IMR-90 (cell line): ENCODE measurements at regions not wholly inside any gene's neighbourhood (a gene's known extent, or its start where the extent isn't known, plus 50 kb on each side); places are given as distances from the start of the nearest gene placed in this dataset.

Experiments used
- ATAC-seq: fragments of 200-7000 bp; cut with Tn5 transposase; 2 replicates; pipeline ENCODE4 v1.9.1; 2020; ENCODE audit warnings: low read depth, mild to moderate bottlenecking, moderate library complexity
- BruUV-seq: library from RNA; stranded (reverse); fragments of 400-500 nt; replicated peaks from 2 replicates; lab custom pipeline; 2021; lab: Mats Ljungman, UMichigan
- CTCF ChIA-PET: fragments of 300-600 bp; formaldehyde crosslinking; extraction: SDS; loops from one replicate; lab custom pipeline; 2021; ENCODE audit warnings: antibody characterized with exemption; lab: Yijun Ruan, JAX
- POLR2A ChIA-PET: fragments of 300-600 bp; sonication (Branson Sonifier 250); formaldehyde crosslinking; loops from one replicate; lab custom pipeline; 2022; ENCODE audit warnings: antibody characterized with exemption; ENCODE audit not compliant: unreplicated experiment; lab: Charles Lee
- DNase-seq: peaks from one replicate; pipeline ENCODE4 v3.0.0; 2013
- H2AFZ ChIP-seq: replicated peaks from 2 replicates; pipeline ENCODE3; 2013; ENCODE audit warnings: low read length, mild to moderate bottlenecking; ENCODE audit not compliant: poor library complexity
- H2AK5ac ChIP-seq: 2 replicates; pipeline ENCODE4 v1.6.1; 2013; ENCODE audit warnings: low read depth, low read length, inconsistent platforms
- H2AK9ac ChIP-seq: replicated peaks from 2 replicates; pipeline ENCODE3; 2013; ENCODE audit warnings: mild to moderate bottlenecking, low read depth, low read length, moderate library complexity; ENCODE audit not compliant: poor library complexity
- H2BK120ac ChIP-seq: 2 replicates; pipeline ENCODE4 v1.6.1; 2013; ENCODE audit warnings: low read depth, low read length, inconsistent platforms
- H2BK15ac ChIP-seq: 3 replicates; pipeline ENCODE4 v1.6.1; 2013; ENCODE audit warnings: low read depth, low read length, inconsistent platforms
- H2BK20ac ChIP-seq: 2 replicates; pipeline ENCODE4 v1.6.1; 2013; ENCODE audit warnings: low read depth, mild to moderate bottlenecking, inconsistent platforms, low read length, moderate library complexity
- H2BK5ac ChIP-seq: 2 replicates; pipeline ENCODE4 v1.6.1; 2013; ENCODE audit warnings: mild to moderate bottlenecking, low read depth, low read length, inconsistent platforms; ENCODE audit not compliant: poor library complexity, severe bottlenecking
- H3K14ac ChIP-seq: replicated peaks from 2 replicates; pipeline ENCODE4 v1.6.1; 2013; ENCODE audit warnings: low read depth, low read length, inconsistent platforms
- H3K18ac ChIP-seq: 2 replicates; pipeline ENCODE4 v1.6.1; 2013; ENCODE audit warnings: low read depth, low read length, control low read depth
- H3K23ac ChIP-seq: 2 replicates; pipeline ENCODE4 v1.6.1; 2013; ENCODE audit warnings: low read depth, low read length, inconsistent platforms
- H3K27ac ChIP-seq: 2 replicates; pipeline ENCODE4 v1.5.1; 2013; ENCODE audit warnings: mild to moderate bottlenecking, control low read depth, low read length; ENCODE audit not compliant: insufficient read depth
- H3K27me3 ChIP-seq: 2 replicates; pipeline ENCODE4 v1.6.1; 2013; ENCODE audit warnings: low read length; ENCODE audit not compliant: control insufficient read depth, insufficient read depth
- H3K36me3 ChIP-seq: 2 replicates; pipeline ENCODE4 v1.6.1; 2013; ENCODE audit warnings: low read length, mixed read lengths; ENCODE audit not compliant: control insufficient read depth, insufficient read depth
- H3K4ac ChIP-seq: 2 replicates; pipeline ENCODE4 v1.6.1; 2013; ENCODE audit warnings: low read depth, low read length, inconsistent platforms
- H3K4me1 ChIP-seq: 2 replicates; pipeline ENCODE4 v1.6.1; 2013; ENCODE audit warnings: low read length, mixed read lengths; ENCODE audit not compliant: control insufficient read depth, insufficient read depth
- H3K4me2 ChIP-seq: 2 replicates; pipeline ENCODE4 v1.6.1; 2013; ENCODE audit warnings: low read depth, mild to moderate bottlenecking, control low read depth, low read length, moderate library complexity
- H3K4me3 ChIP-seq: 2 replicates; pipeline ENCODE4 v1.5.1; 2013; ENCODE audit warnings: low read depth, mild to moderate bottlenecking, control low read depth, low read length, moderate library complexity; ENCODE audit not compliant: insufficient read depth
- H3K56ac ChIP-seq: 2 replicates; pipeline ENCODE4 v1.6.1; 2013; ENCODE audit warnings: low read length, inconsistent platforms; ENCODE audit not compliant: insufficient read depth; ENCODE audit errors: extremely low read depth
- H3K79me1 ChIP-seq, 2 experiments: 2 replicates each; pipeline ENCODE4 v1.6.1; 2013; ENCODE audit warnings: low read length in 2 of 2, inconsistent platforms in 1 of 2, low read depth in 1 of 2
- H3K9ac ChIP-seq: 2 replicates; pipeline ENCODE4 v1.6.1; 2013; ENCODE audit warnings: low read depth, low read length, control low read depth
- H3K9me1 ChIP-seq: 2 replicates; pipeline ENCODE4 v1.6.1; 2013; ENCODE audit warnings: low read length, inconsistent platforms; ENCODE audit not compliant: insufficient read depth
- H3K9me3 ChIP-seq: 2 replicates; pipeline ENCODE4 v1.6.1; 2013; ENCODE audit warnings: low read length; ENCODE audit not compliant: control insufficient read depth, insufficient read depth
- H4K20me1 ChIP-seq: 2 replicates; pipeline ENCODE4 v1.6.1; 2013; ENCODE audit warnings: low read length, inconsistent platforms; ENCODE audit not compliant: insufficient read depth
- H4K5ac ChIP-seq: 2 replicates; pipeline ENCODE4 v1.6.1; 2013; ENCODE audit warnings: mild to moderate bottlenecking, low read depth, low read length, control low read depth
- H4K8ac ChIP-seq, 2 experiments: 2 replicates each; pipeline ENCODE4 v1.6.1; 2013; ENCODE audit warnings: low read depth in 2 of 2, low read length in 2 of 2, control low read depth in 1 of 2, inconsistent platforms in 1 of 2
- H4K91ac ChIP-seq: 2 replicates; pipeline ENCODE4 v1.6.1; 2013; ENCODE audit warnings: low read depth, low read length, inconsistent platforms; ENCODE audit not compliant: insufficient read depth
- CEBPB ChIP-seq: IDR thresholded peaks from 2 replicates; pipeline ENCODE4 v1.6.1; 2012; ENCODE audit warnings: low read depth, low read length, improper control_type of control experiment
- MAFK ChIP-seq: IDR thresholded peaks from 2 replicates; pipeline ENCODE4 v1.6.1; 2012; ENCODE audit warnings: low read depth, low read length, improper control_type of control experiment
- RAD21 ChIP-seq: IDR thresholded peaks from 2 replicates; pipeline ENCODE4 v1.6.1; 2012; ENCODE audit warnings: low read length, improper control_type of control experiment
- RFX5 ChIP-seq: IDR thresholded peaks from 2 replicates; pipeline ENCODE4 v1.8.0; 2012; ENCODE audit warnings: low read depth, mild to moderate bottlenecking, low read length, moderate library complexity
- SMC3 ChIP-seq: fragments of 150-350 bp; IDR thresholded peaks from 2 replicates; pipeline ENCODE4 v1.6.1; 2016; ENCODE audit warnings: low read depth, mild to moderate bottlenecking, antibody characterized with exemption, low read length, moderate library complexity
- WGBS, 2 experiments: methylation state at CpG; one replicate each; pipeline versions ENCODE4 v1.1.5 to v1.1.7; 2013; ENCODE audit warnings: missing lambda C conversion rate in 2 of 2; ENCODE audit not compliant: insufficient read length in 1 of 2; ENCODE audit errors: extremely low coverage in 2 of 2; 5-methylcytosine and 5-hydroxymethylcytosine counted together
- dilution Hi-C: fragments of 300-500 bp; cut with HindIII; formaldehyde crosslinking; loops from one replicate; pipeline ENCODE4 v1.14.3; 2018; ENCODE audit warnings: low sequenced_read_pairs; ENCODE audit not compliant: unreplicated experiment
- in situ Hi-C: fragments of 300-500 bp; cut with MboI; formaldehyde crosslinking; loops from 3 replicates; pipeline ENCODE4 v1.14.3; 2019; ENCODE audit warnings: low sequenced_read_pairs, inconsistent platforms, mixed read lengths
- intact Hi-C: fragments of 100-400 bp; cut with micrococcal nuclease; formaldehyde crosslinking; loops from 2 replicates; pipeline ENCODE4 v1.10.0; 2022
- TF ChIP-seq, protein P1 (sequence below): fragments of 150-350 bp; IDR thresholded peaks from 2 replicates; pipeline ENCODE4 v1.6.1; 2017; ENCODE audit warnings: mild to moderate bottlenecking, antibody characterized with exemption, low read length, low read depth

GRCh38 chr1:218965821-218966220 is 207.9 kb upstream of the LYPLAL1 start:
- H3K9me1 ChIP-seq: no peaks in the 10 kb centered on the region
- no TSS peak for BruUV-seq
- H3K27ac ChIP-seq: no peak overlapping the region
- H3K4me1 ChIP-seq: no peaks in the 10 kb centered on the region
- H3K14ac ChIP-seq: no peak overlapping the region
- no peak for ATAC-seq
- no peak overlapping the region for H2AFZ ChIP-seq
- H3K23ac ChIP-seq: no peak overlapping the region
- H3K4ac ChIP-seq: no peak overlapping the region
- no peak overlapping the region for H4K5ac ChIP-seq
- no peaks in the 10 kb centered on the region for H3K27me3 ChIP-seq
- peaks cover 3% of the 10 kb centered on the region for H3K9me3 ChIP-seq
- no peak overlapping the region for H2BK120ac ChIP-seq
- no peak overlapping the region for H3K56ac ChIP-seq
- H4K8ac ChIP-seq: no peak overlapping the region
- no peak overlapping the region for H2AK9ac ChIP-seq
- H4K91ac ChIP-seq: no peak overlapping the region
- H2BK15ac ChIP-seq: no peak overlapping the region
- dilution Hi-C loops (no loop called here), in situ Hi-C loops (no loop called here), intact Hi-C loops (no loop called here)
- H3K4me3 ChIP-seq: no peak overlapping the region
- TF ChIP-seq, protein P1, sequence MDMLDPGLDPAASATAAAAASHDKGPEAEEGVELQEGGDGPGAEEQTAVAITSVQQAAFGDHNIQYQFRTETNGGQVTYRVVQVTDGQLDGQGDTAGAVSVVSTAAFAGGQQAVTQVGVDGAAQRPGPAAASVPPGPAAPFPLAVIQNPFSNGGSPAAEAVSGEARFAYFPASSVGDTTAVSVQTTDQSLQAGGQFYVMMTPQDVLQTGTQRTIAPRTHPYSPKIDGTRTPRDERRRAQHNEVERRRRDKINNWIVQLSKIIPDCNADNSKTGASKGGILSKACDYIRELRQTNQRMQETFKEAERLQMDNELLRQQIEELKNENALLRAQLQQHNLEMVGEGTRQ: no peak
- no peak for TF ChIP-seq CEBPB
- no peak for TF ChIP-seq RFX5
- no peak for TF ChIP-seq SMC3
- TF ChIP-seq MAFK: no peak
- TF ChIP-seq RAD21: no peak
- ChIA-PET POLR2A (no interaction called here), CTCF (no interaction called here)
- no peaks in the 10 kb centered on the region for H3K36me3 ChIP-seq
- no peak overlapping the region for H3K9ac ChIP-seq
- H2AK5ac ChIP-seq: no peak overlapping the region
- H2BK20ac ChIP-seq: no peak overlapping the region
- no peak for DNase-seq
- no peak overlapping the region for H3K18ac ChIP-seq
- H3K4me2 ChIP-seq: no peak overlapping the region
- H2BK5ac ChIP-seq: no peak overlapping the region
- no peaks in the 10 kb centered on the region for H3K79me1 ChIP-seq
- WGBS, 2 experiments: no CpG with 5 or more reads among the region's 1 CpG
- no peaks in the 10 kb centered on the region for H4K20me1 ChIP-seq
